ENCODE measurements at regions not wholly inside any gene's neighbourhood (a gene's known extent, or its start where the extent isn't known, plus 50 kb on each side); places are given as distances from the start of the nearest gene placed in this dataset.

- DNase-seq (ENCODE audit: low read depth), result no peak
Measured at GRCh38 chr5:38029397-38030065, 189.7 kb upstream of the GDNF start.

GRCh38 chr5:38023799-38024198, 184.0 kb upstream of the GDNF start:
- no peak for DNase-seq (ENCODE audit: low read depth)

DNA sequence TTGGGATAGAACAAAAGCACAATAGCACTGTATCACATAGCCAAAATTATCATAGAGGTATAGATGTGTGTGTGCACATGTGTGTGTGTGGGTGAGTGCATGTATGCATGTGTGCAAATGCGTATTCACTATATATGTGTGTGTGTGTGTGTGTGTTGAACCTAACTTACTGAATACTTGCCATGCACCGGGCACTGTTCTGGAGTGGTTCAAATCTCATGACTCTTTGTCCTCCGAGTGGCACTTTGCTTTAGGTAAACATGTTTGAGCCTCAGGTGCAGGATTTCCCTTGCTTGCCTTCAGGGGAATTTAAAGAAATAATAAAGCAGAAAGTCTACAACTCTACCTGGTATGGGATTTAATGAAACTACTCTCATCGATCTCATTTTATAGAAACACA, 183.5 kb upstream of the GDNF start:
- DNase-seq (ENCODE audit: low read depth), result no peak

DNA sequence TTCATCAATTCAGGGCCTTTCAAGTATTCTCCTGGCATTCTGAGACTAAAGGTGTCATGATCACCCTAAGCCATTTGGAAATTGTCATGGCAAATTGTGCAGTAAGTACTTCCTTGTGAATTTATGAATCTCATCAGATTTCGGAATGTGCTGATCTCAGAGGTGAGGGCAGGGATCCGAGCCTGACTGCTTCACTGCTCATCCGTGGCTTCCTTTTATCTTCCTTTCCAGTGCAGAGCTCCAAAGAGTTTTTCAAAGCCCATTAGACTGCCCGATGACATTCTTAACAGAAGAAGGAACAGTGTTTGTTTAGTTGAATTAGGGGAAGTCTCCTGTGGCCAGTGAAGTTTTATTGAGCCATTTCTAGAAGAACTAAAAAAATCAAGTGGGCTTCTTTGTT, 182.8 kb upstream of the GDNF start:
- DNase-seq (ENCODE audit: low read depth), result peak; percentile 7

DNA sequence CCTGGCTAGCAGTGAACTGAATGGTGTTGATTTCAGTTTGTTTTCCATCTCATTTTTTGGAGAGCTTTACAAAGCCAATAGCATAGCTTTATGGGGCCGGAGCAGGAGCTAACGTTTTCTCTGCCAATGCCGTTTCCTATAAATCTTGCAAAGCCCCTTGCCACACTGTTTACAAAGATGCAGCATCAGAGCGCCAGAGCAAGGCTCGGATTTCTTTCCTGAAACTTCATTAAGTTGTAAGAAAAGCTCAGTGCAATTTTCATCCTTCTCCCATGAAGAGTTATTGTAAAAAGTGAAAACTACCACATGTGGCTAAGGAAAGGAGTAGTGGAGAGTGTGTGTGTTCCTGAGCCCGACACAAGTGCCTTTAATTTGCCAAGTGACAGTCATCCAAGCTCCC, 178.2 kb upstream of the GDNF start:
- no peak for DNase-seq (ENCODE audit: low read depth)

DNA sequence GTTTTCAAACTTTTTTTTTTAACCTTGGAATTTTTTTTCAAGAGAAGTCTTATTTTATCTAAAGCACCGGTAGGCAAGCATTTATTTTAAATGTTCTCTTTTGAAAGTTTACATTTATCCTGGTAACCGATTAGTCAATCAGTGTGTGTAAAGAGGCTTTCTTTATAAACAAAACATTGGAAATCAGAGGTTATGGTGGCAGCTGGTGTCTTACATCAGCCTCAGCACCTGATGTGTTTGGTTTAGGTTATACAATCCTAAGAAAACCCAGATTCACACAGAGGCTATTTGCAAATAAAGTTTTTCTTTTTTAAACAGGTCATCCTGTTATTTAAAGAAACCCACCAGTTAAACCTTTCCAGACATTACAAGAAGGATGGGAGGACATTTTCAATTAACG, 173.3 kb upstream of the GDNF start:
- DNase-seq (ENCODE audit: low read depth), result no peak

- no peak for DNase-seq (ENCODE audit: low read depth)
Measured at GRCh38 chr5:38011668-38012188, 171.9 kb upstream of the GDNF start.

GRCh38 chr5:38009749-38010358, 170.0 kb upstream of the GDNF start:
- DNase-seq (ENCODE audit: low read depth), result no peak

- DNase-seq (ENCODE audit: low read depth), result no peak
Measured at GRCh38 chr5:38008198-38008597, 168.4 kb upstream of the GDNF start.

- no peak for DNase-seq (ENCODE audit: low read depth)
Measured at GRCh38 chr5:37999593-37999992, 159.8 kb upstream of the GDNF start.

GRCh38 chr5:37996918-37997317, 157.1 kb upstream of the GDNF start:
- DNase-seq (ENCODE audit: low read depth), result no peak

GRCh38 chr5:37994729-37995128, 154.9 kb upstream of the GDNF start:
- DNase-seq (ENCODE audit: low read depth), result no peak

- no peak for DNase-seq (ENCODE audit: low read depth)
Measured at GRCh38 chr5:37991301-37992299, 151.8 kb upstream of the GDNF start.

DNA sequence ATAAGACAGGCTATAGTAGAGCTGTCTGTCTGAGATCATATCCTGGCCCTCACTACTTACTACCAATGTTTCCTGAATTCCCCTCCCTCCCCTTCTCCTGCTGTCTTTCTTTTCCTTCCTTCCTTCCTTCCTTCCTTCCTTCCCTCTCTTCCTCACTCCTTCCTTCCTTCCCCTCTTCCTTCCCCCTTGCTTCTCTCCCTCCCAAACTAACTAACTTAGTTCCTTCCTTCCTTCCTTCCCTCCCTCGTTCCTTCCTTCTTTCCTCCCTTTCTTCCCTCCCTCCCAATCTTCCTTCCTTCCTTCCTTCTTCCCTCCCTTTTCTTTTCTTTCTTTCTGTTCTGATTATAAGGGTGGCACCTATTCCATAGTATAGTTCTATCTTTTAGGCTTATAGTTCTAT, 150.0 kb upstream of the GDNF start:
- DNase-seq (ENCODE audit: low read depth), result no peak

GRCh38 chr5:37988454-37989046, 148.7 kb upstream of the GDNF start:
- no peak for DNase-seq (ENCODE audit: low read depth)

GRCh38 chr5:37984300-37984699, 144.5 kb upstream of the GDNF start:
- no peak for DNase-seq (ENCODE audit: low read depth)

DNA sequence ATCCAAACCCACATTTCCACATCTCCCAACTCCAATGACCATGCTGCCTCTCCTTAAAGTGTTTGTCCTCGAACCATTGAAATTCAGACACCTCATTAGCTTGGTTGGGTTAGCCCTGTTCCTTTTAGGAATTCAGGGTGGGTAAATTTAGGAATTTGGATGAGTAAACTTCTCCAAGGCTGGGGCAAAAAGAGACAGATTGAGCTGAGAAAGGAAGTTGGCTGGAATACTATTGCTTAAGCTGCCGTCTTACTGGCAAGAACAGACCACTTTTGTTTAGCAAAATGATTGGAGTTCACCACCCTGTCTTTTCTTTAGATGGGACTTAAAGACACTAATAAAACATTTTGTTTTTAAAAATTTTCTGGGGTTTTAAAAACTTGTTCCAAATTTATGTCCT, 143.6 kb upstream of the GDNF start:
- DNase-seq (ENCODE audit: low read depth), result no peak

DNA sequence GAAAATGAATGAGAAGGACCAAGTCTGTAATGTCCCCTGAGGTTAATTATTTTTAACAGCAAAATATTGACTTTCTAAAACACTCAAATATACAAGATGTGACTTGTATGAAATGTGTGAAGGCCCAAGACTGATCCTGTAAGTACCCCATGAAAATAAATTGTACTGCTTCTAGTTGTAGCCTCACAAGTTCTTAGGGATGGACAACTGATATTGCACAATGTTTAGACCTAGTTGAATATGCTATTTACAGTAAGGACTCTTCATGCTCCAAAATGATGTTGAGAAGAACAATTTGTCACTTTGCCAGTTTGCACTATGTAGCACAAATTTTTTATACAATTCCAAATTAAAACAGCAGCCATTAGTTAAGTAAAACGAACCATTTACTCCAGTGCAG, 139.7 kb upstream of the GDNF start:
- DNase-seq (ENCODE audit: low read depth), result no peak

DNA sequence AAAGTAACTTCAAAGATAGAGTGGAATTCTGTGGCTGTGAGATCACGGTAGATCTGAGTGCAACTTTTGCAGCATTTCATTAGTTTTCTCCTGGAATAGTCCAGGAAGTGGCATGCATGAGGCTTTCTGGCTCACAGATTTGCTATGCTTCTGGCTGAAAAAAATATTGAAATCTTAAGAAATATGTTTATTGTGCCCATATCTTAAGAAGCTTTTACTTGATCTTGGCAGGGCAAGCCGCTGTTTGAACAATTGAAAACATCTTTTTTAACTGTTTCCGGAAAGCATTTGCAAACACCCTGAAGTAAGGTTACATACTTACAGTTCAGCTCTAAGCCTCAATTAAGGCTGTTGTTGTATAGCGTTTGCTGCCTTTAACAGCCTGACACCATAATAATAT, 135.7 kb upstream of the GDNF start:
- DNase-seq (ENCODE audit: low read depth), result no peak

GRCh38 chr5:37971483-37972024, 131.7 kb upstream of the GDNF start:
- no peak for DNase-seq (ENCODE audit: low read depth)

DNA sequence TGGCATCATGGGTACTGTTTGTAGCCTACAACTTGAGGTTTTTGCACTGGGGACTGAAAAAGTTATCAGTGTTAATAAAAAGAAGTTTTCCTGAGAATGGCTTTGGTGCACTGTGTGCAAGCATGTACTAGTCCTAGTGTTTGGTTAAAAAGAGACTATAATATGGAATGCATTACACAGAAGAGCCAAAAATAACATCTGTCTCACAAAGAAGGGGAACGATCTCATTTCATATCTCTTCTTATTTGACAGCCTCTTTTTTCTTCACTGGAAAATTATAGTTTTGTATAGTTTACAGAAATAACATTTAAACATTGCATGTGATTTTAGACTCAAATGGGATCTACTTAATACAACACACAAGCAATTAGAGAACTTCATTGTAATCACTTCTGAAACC, 127.0 kb upstream of the GDNF start:
- no peak for DNase-seq (ENCODE audit: low read depth)

GRCh38 chr5:37966291-37966690, 126.5 kb upstream of the GDNF start:
- DNase-seq (ENCODE audit: low read depth), result no peak
